ENCODE measurements at regions not wholly inside any gene's neighbourhood (a gene's known extent, or its start where the extent isn't known, plus 50 kb on each side); places are given as distances from the start of the nearest gene placed in this dataset.
A peak's percentile ranks its signal among the peaks of the same experiment; 100 is the strongest.

DNA sequence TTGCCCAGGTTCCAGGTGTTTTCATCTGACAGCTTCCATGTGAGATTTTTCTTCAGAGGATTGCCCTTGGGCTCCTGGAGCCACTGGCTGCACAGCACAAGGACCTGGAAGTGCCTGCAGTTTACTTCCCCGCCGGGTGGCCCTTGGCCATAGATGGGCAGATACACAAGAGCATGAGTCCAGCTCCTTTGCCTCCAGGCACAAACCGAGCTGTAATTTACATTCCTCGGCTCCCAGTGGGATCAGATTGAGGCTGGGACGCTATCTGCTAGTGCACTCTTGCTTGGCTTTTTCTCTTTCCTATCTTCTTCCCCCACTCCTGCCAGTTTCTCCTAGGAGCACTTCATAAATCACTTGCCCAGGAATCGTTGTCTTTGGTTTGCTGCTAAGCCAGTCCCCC, 85.4 kb upstream of the RALY start:
- in situ Hi-C loops (cut with MboI; ENCODE audit: low pct_unique_long_range_greater_than_20kb, low sequenced_read_pairs, unreplicated experiment), result no loop called here
- DNase-seq (ENCODE audit: low spot score), result no peak

DNA sequence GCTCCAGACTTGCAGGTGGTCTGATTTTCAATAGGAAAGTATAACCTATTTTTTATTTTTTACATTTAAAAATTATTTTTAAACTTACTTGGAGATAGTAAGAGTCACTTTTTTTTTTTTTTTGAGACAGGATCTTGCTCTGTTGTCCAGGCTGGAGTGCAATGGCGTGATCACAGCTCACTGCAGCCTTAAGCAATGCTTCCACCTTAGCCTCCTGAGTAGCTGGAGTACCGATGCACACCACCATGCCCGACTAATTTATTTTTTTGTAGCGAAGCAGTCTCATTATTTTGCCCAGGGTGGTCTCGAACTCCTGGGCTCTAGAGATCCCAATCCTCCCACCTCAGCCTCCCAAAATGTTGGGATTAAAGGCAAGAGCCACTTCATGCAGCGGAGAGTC, 84.8 kb upstream of the RALY start:
- in situ Hi-C loops (cut with MboI; ENCODE audit: low pct_unique_long_range_greater_than_20kb, low sequenced_read_pairs, unreplicated experiment), result no loop called here
- no peak for DNase-seq (ENCODE audit: low spot score)
- TF ChIP-seq, protein P1, sequence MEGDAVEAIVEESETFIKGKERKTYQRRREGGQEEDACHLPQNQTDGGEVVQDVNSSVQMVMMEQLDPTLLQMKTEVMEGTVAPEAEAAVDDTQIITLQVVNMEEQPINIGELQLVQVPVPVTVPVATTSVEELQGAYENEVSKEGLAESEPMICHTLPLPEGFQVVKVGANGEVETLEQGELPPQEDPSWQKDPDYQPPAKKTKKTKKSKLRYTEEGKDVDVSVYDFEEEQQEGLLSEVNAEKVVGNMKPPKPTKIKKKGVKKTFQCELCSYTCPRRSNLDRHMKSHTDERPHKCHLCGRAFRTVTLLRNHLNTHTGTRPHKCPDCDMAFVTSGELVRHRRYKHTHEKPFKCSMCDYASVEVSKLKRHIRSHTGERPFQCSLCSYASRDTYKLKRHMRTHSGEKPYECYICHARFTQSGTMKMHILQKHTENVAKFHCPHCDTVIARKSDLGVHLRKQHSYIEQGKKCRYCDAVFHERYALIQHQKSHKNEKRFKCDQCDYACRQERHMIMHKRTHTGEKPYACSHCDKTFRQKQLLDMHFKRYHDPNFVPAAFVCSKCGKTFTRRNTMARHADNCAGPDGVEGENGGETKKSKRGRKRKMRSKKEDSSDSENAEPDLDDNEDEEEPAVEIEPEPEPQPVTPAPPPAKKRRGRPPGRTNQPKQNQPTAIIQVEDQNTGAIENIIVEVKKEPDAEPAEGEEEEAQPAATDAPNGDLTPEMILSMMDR (IDR thresholded peaks at IDR 0.05; ENCODE audit: extremely low read depth, insufficient read depth, missing control alignments), result no peak

More for the DNA sequence above, 85.4 kb upstream of the RALY start:
- TF ChIP-seq, protein P1 (IDR thresholded peaks at IDR 0.05; ENCODE audit: extremely low read depth, insufficient read depth, missing control alignments), result no peak

DNA sequence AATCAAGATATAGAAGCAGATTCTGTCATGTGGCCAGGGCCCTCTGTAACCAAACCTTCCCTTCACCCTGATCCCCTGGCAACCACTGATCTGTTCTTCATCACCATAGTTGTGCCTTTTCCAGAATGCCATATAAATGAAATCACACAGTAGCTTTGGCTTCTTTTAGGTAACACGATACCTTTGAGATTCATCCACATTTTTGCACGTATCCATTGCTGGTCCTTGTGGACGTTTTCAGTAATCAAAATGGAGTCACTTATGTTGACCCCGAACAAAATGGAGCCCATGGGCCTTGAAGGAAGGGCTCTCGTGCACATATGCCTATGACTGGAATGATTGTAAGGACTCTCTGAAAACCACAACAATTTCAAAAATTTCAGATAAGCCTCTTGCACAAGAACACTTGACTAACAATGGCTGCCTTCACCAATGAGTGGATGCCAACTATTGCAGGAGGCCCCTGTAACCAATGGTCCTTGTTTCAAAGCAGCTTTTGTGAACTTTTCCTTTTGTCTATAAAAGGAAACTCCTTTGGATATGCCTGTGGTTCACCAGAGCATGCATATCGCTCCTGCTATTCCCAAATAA, 84.3 kb upstream of the RALY start:
- TF ChIP-seq, protein P1 (IDR thresholded peaks at IDR 0.05; ENCODE audit: extremely low read depth, insufficient read depth, missing control alignments), result no peak
- in situ Hi-C loops (cut with MboI; ENCODE audit: low pct_unique_long_range_greater_than_20kb, low sequenced_read_pairs, unreplicated experiment), result no loop called here
- no peak for DNase-seq (ENCODE audit: low spot score)

DNA sequence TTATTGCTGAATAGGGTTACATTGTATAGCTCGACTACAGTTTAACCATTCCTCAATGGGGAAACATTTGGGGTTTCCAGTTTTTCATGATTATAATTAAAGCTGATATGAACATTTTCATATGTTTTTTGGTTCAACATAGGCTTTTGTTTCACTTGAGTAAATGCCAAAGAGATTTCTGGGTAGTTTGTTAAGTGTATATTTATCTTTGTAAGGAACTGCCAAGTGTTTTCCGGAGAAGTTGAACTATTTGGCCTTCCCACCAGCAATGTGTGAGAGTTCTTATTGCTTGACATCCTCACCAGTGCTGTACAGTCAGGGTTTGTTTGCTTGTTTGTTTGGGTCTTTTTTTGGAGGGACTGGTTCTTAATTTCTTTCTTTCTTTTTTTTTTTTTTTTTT, 83.7 kb upstream of the RALY start:
- in situ Hi-C loops (cut with MboI; ENCODE audit: low pct_unique_long_range_greater_than_20kb, low sequenced_read_pairs, unreplicated experiment), result no loop called here
- DNase-seq (ENCODE audit: low spot score), result no peak
- TF ChIP-seq, protein P1 (IDR thresholded peaks at IDR 0.05; ENCODE audit: extremely low read depth, insufficient read depth, missing control alignments), result no peak

DNA sequence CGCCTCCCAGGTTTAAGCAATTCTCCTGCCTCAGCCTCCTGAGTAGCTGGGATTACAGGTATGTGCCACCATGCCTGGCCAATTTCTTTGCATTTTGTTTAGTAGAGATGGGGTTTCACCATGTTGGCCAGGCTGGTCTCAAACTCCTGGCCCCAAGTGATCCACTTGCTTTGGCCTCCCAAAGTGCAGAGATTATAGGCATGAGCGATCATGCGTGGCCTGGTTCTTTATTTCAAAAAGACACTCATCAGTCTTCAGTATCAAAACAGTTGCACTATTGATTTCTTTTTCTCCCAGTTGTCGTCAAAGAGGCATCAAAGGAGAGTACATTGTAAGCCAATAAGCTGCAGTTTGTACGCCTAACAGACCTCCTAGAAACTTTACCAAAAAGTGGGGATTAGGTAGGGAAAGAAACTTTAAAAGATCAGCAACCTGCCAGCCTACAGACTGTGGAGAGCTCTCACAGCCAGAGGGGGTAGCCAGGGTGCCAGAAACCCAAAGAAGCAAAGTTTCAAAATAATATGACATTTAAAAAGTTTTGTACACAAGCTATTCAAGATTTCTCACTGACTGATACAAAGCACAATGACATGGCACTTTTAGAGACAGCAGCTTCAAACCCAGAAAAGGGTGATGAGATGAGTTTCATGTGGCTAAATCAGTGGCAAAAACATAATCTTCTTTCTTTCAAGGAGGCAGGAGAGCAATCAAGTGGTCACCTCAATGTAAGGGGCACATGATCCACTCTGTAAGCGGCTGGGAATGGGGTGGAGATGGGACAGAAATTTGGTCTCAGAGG, 83.0 kb upstream of the RALY start:
- no peak for DNase-seq (ENCODE audit: low spot score)
- TF ChIP-seq, protein P1 (IDR thresholded peaks at IDR 0.05; ENCODE audit: extremely low read depth, insufficient read depth, missing control alignments), result no peak
- in situ Hi-C loops (cut with MboI; ENCODE audit: low pct_unique_long_range_greater_than_20kb, low sequenced_read_pairs, unreplicated experiment), result no loop called here

DNA sequence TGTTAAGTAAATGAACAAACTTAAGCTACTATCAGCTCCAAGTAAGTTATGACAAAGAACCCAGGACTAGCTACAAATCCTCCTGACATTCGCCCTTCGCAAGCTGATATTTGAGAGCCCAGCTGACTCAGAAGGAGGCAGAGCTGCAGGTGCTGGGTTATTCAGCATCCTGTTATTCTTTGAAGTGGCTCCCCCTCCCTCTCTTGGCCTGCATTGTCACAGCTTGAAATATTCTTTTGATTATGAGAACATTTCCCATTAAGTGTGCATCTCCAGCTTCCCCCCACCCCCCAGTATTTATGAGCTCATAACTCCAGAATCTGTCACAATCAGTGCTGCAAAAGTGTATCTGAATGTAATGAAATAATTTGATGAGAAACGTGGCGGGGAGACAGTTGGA, 78.8 kb upstream of the RALY start:
- in situ Hi-C loops (cut with MboI; ENCODE audit: low pct_unique_long_range_greater_than_20kb, low sequenced_read_pairs, unreplicated experiment), result no loop called here
- DNase-seq (ENCODE audit: low spot score), result peak; percentile 41
- TF ChIP-seq, protein P1 (IDR thresholded peaks at IDR 0.05; ENCODE audit: extremely low read depth, insufficient read depth, missing control alignments), result no peak
